Common myeloid progenitor, CD34-positive (primary cell): ENCODE measurements at regions not wholly inside any gene's neighbourhood (a gene's known extent, or its start where the extent isn't known, plus 50 kb on each side); places are given as distances from the start of the nearest gene placed in this dataset.

Experiments used
- CTCF ChIA-PET: fragments of 350-600 bp; sonication (Branson Sonifier 250); formaldehyde crosslinking; loops from one replicate; lab custom pipeline; 2021; ENCODE audit warnings: antibody characterized with exemption; lab: Charles Lee
- POLR2A ChIA-PET: fragments of 350-600 bp; sonication (Branson Sonifier 250); formaldehyde crosslinking; loops from one replicate; lab custom pipeline; 2021; ENCODE audit warnings: antibody characterized with exemption; lab: Charles Lee
- DNase-seq, 3 donors: peaks; one replicate each; pipeline versions ENCODE4 v3.0.0 to v3.0.0-alpha.2; 2013
- H3K27ac ChIP-seq, 2 experiments: 1 replicate in 1 of 2; 2 replicates in 1 of 2; pipeline ENCODE4 v1.7.0; 2013; ENCODE audit warnings: inconsistent platforms in 2 of 2, low read length in 2 of 2, mild to moderate bottlenecking in 2 of 2, low read depth in 1 of 2, moderate library complexity in 1 of 2; ENCODE audit not compliant: severe bottlenecking in 2 of 2, insufficient read depth in 1 of 2, poor library complexity in 1 of 2
- H3K27me3 ChIP-seq, 5 experiments: replicated peaks in 2 of 5; 1 replicate in 3 of 5; 2 replicates in 2 of 5; pipeline versions ENCODE4 v1.6.1 to v1.7.0; 2013; ENCODE audit warnings: low read length in 4 of 5, mild to moderate bottlenecking in 2 of 5, moderate library complexity in 2 of 5, inconsistent platforms in 1 of 5; ENCODE audit not compliant: insufficient read depth in 5 of 5, control insufficient read depth in 4 of 5
- H3K36me3 ChIP-seq, 4 experiments: 1 replicate in 2 of 4; 2 replicates in 2 of 4; pipeline versions ENCODE4 v1.6.1 to v1.7.0; 2013; ENCODE audit warnings: low read length in 3 of 4, control low read depth in 1 of 4, mild to moderate bottlenecking in 1 of 4; ENCODE audit not compliant: control insufficient read depth in 4 of 4, insufficient read depth in 4 of 4
- H3K4me1 ChIP-seq, 4 experiments: 1 replicate in 3 of 4; 2 replicates in 1 of 4; pipeline versions ENCODE4 v1.6.1 to v1.7.1; 2013; ENCODE audit warnings: low read length in 3 of 4, mild to moderate bottlenecking in 3 of 4, control low read depth in 1 of 4, inconsistent platforms in 1 of 4, moderate library complexity in 1 of 4; ENCODE audit not compliant: control insufficient read depth in 4 of 4, insufficient read depth in 4 of 4; ENCODE audit errors: control extremely low read depth in 1 of 4
- H3K4me3 ChIP-seq, 7 experiments: 1 replicate in 4 of 7; 2 replicates in 3 of 7; pipeline versions ENCODE4 v1.5.1 to v1.7.0; 2013; ENCODE audit warnings: mild to moderate bottlenecking in 7 of 7, low read length in 6 of 7, moderate library complexity in 6 of 7, inconsistent platforms in 2 of 7, low read depth in 2 of 7, control low read depth in 1 of 7; ENCODE audit not compliant: insufficient read depth in 4 of 7, control insufficient read depth in 1 of 7; ENCODE audit errors: extremely low read depth in 1 of 7
- H3K9me3 ChIP-seq, 5 experiments: 1 replicate in 4 of 5; 2 replicates in 1 of 5; pipeline versions ENCODE4 v1.6.1 to v1.7.1; 2013; ENCODE audit warnings: low read length in 4 of 5, mild to moderate bottlenecking in 2 of 5, inconsistent platforms in 1 of 5, low read depth in 1 of 5, moderate library complexity in 1 of 5; ENCODE audit not compliant: control insufficient read depth in 4 of 5, insufficient read depth in 2 of 5; ENCODE audit errors: control extremely low read depth in 1 of 5
- WGBS: methylation state at CpG from one replicate; pipeline ENCODE4 v1.1.5; 2013; ENCODE audit not compliant: insufficient coverage; 5-methylcytosine and 5-hydroxymethylcytosine counted together

DNA sequence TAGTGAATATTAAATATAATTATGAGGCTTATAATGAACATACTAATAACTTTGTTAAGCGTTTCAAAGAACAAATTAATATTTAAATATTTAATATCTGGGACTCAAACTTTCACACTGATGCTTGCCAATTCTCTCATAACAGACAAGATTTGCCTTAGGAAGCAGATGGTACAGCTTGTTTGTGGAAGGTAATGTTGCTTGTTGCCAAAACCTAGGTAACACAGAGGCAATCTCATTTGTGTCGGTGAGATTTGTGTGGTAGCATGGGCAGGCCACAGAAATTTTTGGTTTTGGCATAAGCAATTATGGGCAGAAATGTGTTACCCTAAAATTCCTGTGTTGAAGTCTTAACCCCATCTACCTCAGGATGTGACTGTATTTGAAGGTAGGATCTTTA is 114.9 kb upstream of the AFF2 start:
- POLR2A ChIA-PET: no interaction called here
- Histone ChIP-seq H3K9me3 (no peaks in the 10 kb centered on the region), H3K27me3 (no peaks in the 10 kb centered on the region), H3K4me3 (no peak overlapping the region), H3K27ac (no peak overlapping the region), H3K4me1 (peaks cover under 1 to 14% (median 7%) of the 10 kb centered on the region in 4 experiments), H3K36me3 (no peaks in the 10 kb centered on the region)
- no peak for DNase-seq
- CTCF ChIA-PET: no interaction called here
- WGBS: 100% methylated on average over 1 of the region's 2 CpGs

DNA sequence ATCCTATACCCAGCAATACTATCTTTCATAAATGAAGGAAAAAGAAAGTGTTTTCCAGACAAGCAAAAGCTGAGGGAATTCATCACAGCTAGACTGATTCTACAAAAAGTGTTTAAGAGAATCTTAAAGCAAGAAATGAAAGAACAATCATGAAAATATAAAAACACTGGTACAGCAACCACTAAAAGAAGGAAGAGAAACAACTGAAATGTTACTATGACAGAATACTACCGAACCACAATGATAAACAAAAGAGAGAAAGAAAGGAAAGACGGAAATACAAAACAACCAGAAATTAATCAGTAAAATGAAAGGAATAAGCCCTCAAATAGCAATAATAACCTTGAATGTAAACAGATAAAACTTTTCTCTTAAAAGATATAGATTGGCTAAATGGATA is 110.8 kb upstream of the AFF2 start:
- ChIA-PET CTCF (no interaction called here), POLR2A (no interaction called here)
- H3K27me3 ChIP-seq: no peaks in the 10 kb centered on the region
- no peaks in the 10 kb centered on the region for H3K9me3 ChIP-seq
- no CpG with 5 or more reads among the region's 2 CpGs for WGBS
- no peaks in the 10 kb centered on the region for H3K36me3 ChIP-seq
- H3K4me3 ChIP-seq: no peak overlapping the region
- no peak for DNase-seq
- H3K27ac ChIP-seq: no peak overlapping the region
- no peaks in the 10 kb centered on the region for H3K4me1 ChIP-seq

DNA sequence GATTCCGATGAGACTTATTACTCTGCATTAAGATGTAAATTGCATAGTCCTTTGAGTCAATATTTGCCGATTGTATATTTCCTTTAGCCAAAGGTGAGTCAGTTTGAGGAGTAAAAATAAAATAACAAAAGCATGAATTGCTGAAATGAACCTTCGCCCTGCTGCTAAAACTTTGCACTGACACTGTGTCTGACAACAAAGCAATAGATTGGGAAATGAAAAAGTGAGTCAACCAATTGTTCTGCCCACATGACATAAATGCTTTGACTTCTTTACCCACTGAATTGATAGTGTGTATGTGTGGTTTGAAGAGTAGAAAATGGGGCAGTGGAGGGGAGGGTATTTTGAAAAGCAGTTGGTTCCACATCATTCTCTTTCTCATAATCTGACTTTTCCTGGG is 88.4 kb upstream of the AFF2 start:
- CTCF ChIA-PET: no interaction called here
- POLR2A ChIA-PET: no interaction called here
- H3K27ac ChIP-seq: no peak overlapping the region
- H3K27me3 ChIP-seq: no peaks in the 10 kb centered on the region
- H3K36me3 ChIP-seq: no peaks in the 10 kb centered on the region
- DNase-seq: no peak
- H3K4me1 ChIP-seq: no peaks in the 10 kb centered on the region
- H3K4me3 ChIP-seq: no peak overlapping the region
- H3K9me3 ChIP-seq: no peaks in the 10 kb centered on the region
- 81% methylated on average over 3 of the region's 3 CpGs for WGBS

DNA sequence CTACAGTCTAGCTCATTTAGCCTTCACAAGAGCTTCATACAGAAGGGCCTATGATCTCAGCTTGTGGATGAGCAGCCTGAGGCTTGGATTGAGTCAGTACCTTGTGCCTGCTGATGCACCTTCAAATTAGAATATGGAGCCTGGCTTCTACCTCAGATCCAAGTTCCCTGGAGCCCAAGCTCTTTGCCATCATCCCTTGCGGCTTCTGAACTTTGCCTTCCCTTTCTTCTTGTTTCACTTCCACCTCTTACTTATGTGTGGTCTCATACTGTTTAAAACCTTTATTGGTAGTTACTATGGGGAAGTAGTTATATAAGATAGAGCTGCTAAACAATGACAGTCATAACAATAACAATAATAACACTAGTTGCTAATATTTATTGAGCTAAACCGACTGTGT is 84.3 kb upstream of the AFF2 start:
- H3K27ac ChIP-seq: no peak overlapping the region
- H3K4me1 ChIP-seq: no peaks in the 10 kb centered on the region
- ChIA-PET POLR2A (no interaction called here), CTCF (no interaction called here)
- DNase-seq: no peak
- 100% methylated on average over 1 of the region's 2 CpGs for WGBS
- H3K4me3 ChIP-seq: no peak overlapping the region
- no peaks in the 10 kb centered on the region for H3K36me3 ChIP-seq
- H3K27me3 ChIP-seq: no peaks in the 10 kb centered on the region
- no peaks in the 10 kb centered on the region for H3K9me3 ChIP-seq

DNA sequence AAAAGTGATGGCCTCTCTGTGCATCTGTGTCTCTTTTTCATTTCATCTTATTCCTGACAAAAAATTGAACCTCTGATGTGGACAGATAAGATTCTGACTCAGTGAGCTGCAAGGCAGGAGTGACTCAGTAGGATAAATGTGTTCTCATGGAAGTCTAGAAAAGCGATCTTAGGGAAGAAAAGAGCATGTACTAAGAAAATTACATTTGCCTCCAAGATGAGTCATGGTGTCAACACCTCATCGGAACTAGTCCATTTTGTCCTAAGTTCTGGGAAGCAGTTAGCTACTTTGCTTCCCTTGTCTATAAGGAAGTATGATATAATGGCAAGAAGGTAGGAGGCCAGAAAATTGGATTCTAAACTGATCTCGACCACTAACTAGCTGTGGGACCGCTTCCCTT is 83.5 kb upstream of the AFF2 start:
- DNase-seq: no peak
- ChIA-PET CTCF (no interaction called here), POLR2A (no interaction called here)
- Histone ChIP-seq H3K27ac (no peak overlapping the region), H3K4me1 (no peaks in the 10 kb centered on the region), H3K27me3 (no peaks in the 10 kb centered on the region), H3K36me3 (no peaks in the 10 kb centered on the region), H3K9me3 (no peaks in the 10 kb centered on the region), H3K4me3 (no peak overlapping the region)
- WGBS: 88% methylated on average over 2 of the region's 4 CpGs

DNA sequence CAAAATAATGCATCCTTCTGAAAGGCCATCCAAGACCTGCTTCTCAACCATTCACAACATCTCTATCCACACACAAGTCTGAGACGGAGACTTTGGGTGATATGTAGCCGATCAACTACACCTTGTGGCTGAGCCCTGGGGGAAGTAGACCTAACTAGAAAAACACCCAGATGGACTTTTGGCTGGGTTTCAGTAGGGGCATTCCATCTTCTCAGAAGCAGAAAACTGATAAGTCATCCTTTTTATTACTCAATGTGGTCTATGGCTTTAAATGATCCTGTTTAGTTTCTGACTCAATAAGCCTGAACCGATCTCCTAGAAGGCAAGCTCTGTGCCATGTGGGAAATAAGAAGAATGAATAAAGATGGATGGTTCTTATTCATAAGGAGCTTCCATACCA is 82.5 kb upstream of the AFF2 start:
- DNase-seq: peak in 2 of 3 donors; percentile 58 to 64
- ChIA-PET POLR2A (no interaction called here), CTCF (no interaction called here)
- Histone ChIP-seq H3K27ac (no peak overlapping the region), H3K4me3 (no peak overlapping the region), H3K9me3 (no peaks in the 10 kb centered on the region), H3K4me1 (no peaks in the 10 kb centered on the region), H3K36me3 (no peaks in the 10 kb centered on the region), H3K27me3 (no peaks in the 10 kb centered on the region)
- WGBS: no CpG with 5 or more reads among the region's 3 CpGs

DNA sequence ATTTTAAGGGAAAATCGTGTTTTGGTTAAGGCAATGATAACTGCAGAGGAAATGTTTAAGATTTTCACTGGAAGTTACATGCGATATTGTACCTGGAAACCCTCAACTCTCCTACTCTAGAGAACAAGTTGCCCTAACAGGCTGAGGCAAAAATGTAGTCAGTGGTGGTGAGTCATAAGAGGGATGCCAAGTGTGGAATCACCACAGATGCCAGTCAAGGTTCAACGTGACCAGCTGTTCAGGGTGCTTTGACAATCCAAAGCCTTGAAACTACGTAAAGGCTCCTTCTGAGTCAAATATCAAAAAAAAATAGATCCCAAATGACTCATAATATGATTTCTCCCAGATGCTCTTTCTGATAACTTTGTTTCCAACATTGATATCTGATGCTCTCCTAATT is 77.9 kb upstream of the AFF2 start:
- Histone ChIP-seq H3K27me3 (no peaks in the 10 kb centered on the region), H3K9me3 (no peaks in the 10 kb centered on the region), H3K4me3 (no peak overlapping the region), H3K4me1 (no peaks in the 10 kb centered on the region), H3K36me3 (no peaks in the 10 kb centered on the region), H3K27ac (no peak overlapping the region)
- ChIA-PET POLR2A (no interaction called here), CTCF (no interaction called here)
- WGBS: 80% methylated on average over 1 of the region's 4 CpGs
- DNase-seq: peak in 1 of 3 donors; percentile 2
